Heart left ventricle (tissue), 16 donors: ENCODE measurements at regions not wholly inside any gene's neighbourhood (a gene's known extent, or its start where the extent isn't known, plus 50 kb on each side); places are given as distances from the start of the nearest gene placed in this dataset.

Experiments
- ATAC-seq, 4 donors: fragments of 200-7000 bp; cut with Tn5 transposase; one replicate each; pipeline ENCODE4 v1.9.1; 2020 to 2022; ENCODE audit warnings: moderate library complexity in 4 of 4, mild to moderate bottlenecking in 3 of 4, moderate number of reproducible peaks in 1 of 4
- DNase-seq, 5 donors: peaks; one replicate each; pipeline ENCODE4 v3.0.0-alpha.2; 2020
- H3K27ac ChIP-seq, 12 donors: fragments of 200-600 bp; sonication (generic) in 4 of 12; one replicate each; pipeline versions ENCODE4 v1.5.0 to v1.8.0; 2016 to 2022; ENCODE audit warnings: mild to moderate bottlenecking in 2 of 12
- H3K27me3 ChIP-seq, 9 donors: fragments of 200-600 bp; sonication (generic) in 2 of 9; one replicate each; pipeline versions ENCODE4 v1.5.1 to v1.8.0; 2016 to 2022; ENCODE audit warnings: mild to moderate bottlenecking in 3 of 9
- H3K36me3 ChIP-seq, 9 donors: fragments of 200-600 bp; sonication (generic) in 2 of 9; one replicate each; pipeline versions ENCODE4 v1.5.0 to v1.8.0; 2018 to 2022; ENCODE audit warnings: mild to moderate bottlenecking in 2 of 9
- H3K4me1 ChIP-seq, 12 donors: fragments of 200-600 bp; sonication (generic) in 4 of 12; one replicate each; pipeline versions ENCODE4 v1.5.0 to v1.8.0; 2016 to 2022; ENCODE audit warnings: mild to moderate bottlenecking in 3 of 12
- H3K4me3 ChIP-seq, 12 donors: fragments of 200-600 bp; sonication (generic) in 4 of 12; one replicate each; pipeline versions ENCODE4 v1.5.0 to v1.8.0; 2017 to 2022; ENCODE audit warnings: mild to moderate bottlenecking in 9 of 12, moderate library complexity in 4 of 12
- H3K9me3 ChIP-seq, 12 donors: fragments of 200-600 bp; sonication (generic) in 4 of 12; one replicate each; pipeline versions ENCODE4 v1.5.0 to v1.8.0; 2016 to 2022; ENCODE audit warnings: mild to moderate bottlenecking in 1 of 12
- CTCF ChIP-seq, 12 donors: fragments of 200-600 bp; sonication (generic) in 4 of 12; IDR thresholded peaks; one replicate each; pipeline versions ENCODE4 v1.5.0 to v1.8.0; 2018 to 2022; ENCODE audit warnings: antibody characterized with exemption in 12 of 12, mild to moderate bottlenecking in 5 of 12
- POLR2A ChIP-seq, 2 donors: fragments of 450-650 bp; IDR thresholded peaks; one replicate each; pipeline ENCODE4 v1.6.1; 2017; ENCODE audit warnings: antibody characterized with exemption in 2 of 2, mild to moderate bottlenecking in 2 of 2, moderate library complexity in 2 of 2
- WGBS, 4 donors: extraction: QIAGEN DNeasy Blood & Tissue Kit in 2 of 4; methylation state at CpG; one replicate each; pipeline versions ENCODE4 v1.1.5 to v1.1.7; 2013 to 2018; 5-methylcytosine and 5-hydroxymethylcytosine counted together
- intact Hi-C, 10 donors: fragments of 100-400 bp; cut with DNase I; formaldehyde crosslinking; loops; one replicate each; pipeline versions ENCODE4 v1.11.1 to v1.14.2; 2022
- donor health status: ischemic (EF 13 %, LVEDD 7.1; RV severe dilation, severe dysfunction).
- donor health status: healthy with polysubstance abuse.
- donor health status: DM: no; HTN: yes; CAD: no.
- donor health status: DM: no; HTN: no; CAD: no.
- donor health status: ischemic (EF 25% LVEDD 6.9; RV normal size, moderate dysfunction).
- donor health status: ischemic (EF 25% LVEDD 5.7; RV mildly dilated, moderate dysfunction).
- donor health status: healthy.
- donor health status: DM: yes; HTN: yes; CAD: no.
- donor health status: ischemic (EF 35%, LVEDD 5.7; RV mildly dilated, moderate dysfunction).
- donor health status: nonischemic (EF 11% LVEDD 7.7; RV severe dilation, severe dysfunction).
- donor health status: DM: yes; HTN: yes; CAD: no.
- donor health status: PGD.
- donor health status: ischemic (EF 29% LVEDD 5.4; RV normal size, mild dysfunction).
- donor health status: nonischemic (EF 23%, LVEDD 6.1; RV moderate dilation, normal function).

- 77 to 83% (median 80%) methylated on average over 1 of the region's 1 CpG for WGBS, 4 donors
- Histone ChIP-seq H3K4me1 (peaks cover 0 to 11% (median 0%) of the 10 kb centered on the region in 12 donors), H3K4me3 (no peak overlapping the region), H3K27me3 (peaks cover 0 to 7% (median 0%) of the 10 kb centered on the region in 9 donors), H3K9me3 (no peaks in the 10 kb centered on the region), H3K36me3 (no peaks in the 10 kb centered on the region), H3K27ac (no peak overlapping the region)
- DNase-seq (no peak), ATAC-seq (no peak)
- intact Hi-C loops = no loop called here
- TF ChIP-seq CTCF (IDR thresholded peaks at IDR 0.05) (no peak), POLR2A (IDR thresholded peaks at IDR 0.05) (no peak)
These were observed 95.7 kb downstream of the FASLG start for GRCh38 chr1:172754609-172755008.

- intact Hi-C loops = no loop called here
- WGBS, 4 donors = 84 to 94% (median 89%) methylated on average over 7 of the region's 7 CpGs
- Histone ChIP-seq H3K9me3 (no peaks in the 10 kb centered on the region), H3K27ac (no peak overlapping the region), H3K4me1 (peaks cover 0 to 11% (median 0%) of the 10 kb centered on the region in 12 donors), H3K36me3 (no peaks in the 10 kb centered on the region), H3K4me3 (no peak overlapping the region), H3K27me3 (peaks cover 0 to 7% (median 0%) of the 10 kb centered on the region in 9 donors)
- DNase-seq (no peak), ATAC-seq (no peak)
- TF ChIP-seq CTCF (IDR thresholded peaks at IDR 0.05) (no peak), POLR2A (IDR thresholded peaks at IDR 0.05) (no peak)
These were observed 96.2 kb downstream of the FASLG start for GRCh38 chr1:172755099-172755498.

DNA sequence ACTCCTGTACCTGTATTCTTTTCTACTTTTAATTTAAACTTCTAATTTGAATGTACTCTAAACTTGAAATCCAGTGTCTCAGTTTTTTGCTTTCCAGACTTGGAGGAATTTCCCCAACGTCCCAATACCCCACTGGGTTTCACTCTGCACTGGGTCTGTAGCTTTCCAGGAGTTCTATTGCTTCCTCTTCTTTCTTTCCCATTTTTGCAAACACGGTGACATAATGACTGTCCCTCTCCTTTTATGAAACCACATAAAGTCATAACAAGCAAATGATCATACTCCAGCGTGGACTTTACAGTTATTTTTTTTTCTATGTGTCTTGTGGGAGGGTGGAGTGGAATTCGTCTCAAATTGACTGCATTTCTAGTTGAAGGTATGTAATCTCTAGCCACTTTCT lies 97.1 kb downstream of the FASLG start:
- DNase-seq (no peak), ATAC-seq (no peak)
- H3K36me3 ChIP-seq = no peaks in the 10 kb centered on the region
- H3K4me1 ChIP-seq = peaks cover 0 to 11% (median 0%) of the 10 kb centered on the region in 12 donors
- H3K27ac ChIP-seq = no peak overlapping the region
- WGBS, 4 donors = 64 to 71% (median 66%) methylated on average over 4 of the region's 4 CpGs
- no peaks in the 10 kb centered on the region for H3K9me3 ChIP-seq
- no peak overlapping the region for H3K4me3 ChIP-seq
- intact Hi-C loops = no loop called here
- TF ChIP-seq POLR2A (IDR thresholded peaks at IDR 0.05) (no peak), CTCF (IDR thresholded peaks at IDR 0.05) (no peak)
- H3K27me3 ChIP-seq = peaks cover 0 to 7% (median 0%) of the 10 kb centered on the region in 9 donors

DNA sequence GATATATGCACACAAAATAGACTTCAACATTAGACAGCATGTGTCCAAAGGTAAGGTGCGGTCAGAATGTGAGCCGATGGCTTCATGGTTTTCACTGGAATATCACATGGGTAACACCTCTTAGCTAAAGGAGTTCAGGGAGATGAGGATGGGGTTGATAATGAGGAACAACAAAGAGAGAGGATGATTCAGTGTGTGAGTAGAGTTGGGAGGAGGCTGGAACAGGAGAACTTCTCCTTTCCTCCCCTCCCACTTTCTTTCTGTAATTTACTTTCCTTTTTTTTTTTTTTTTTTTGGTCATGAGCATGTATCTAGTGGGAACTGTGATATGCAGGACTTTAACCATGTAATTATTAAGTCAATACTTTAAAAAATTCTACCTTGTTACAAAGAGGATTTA lies 99.4 kb downstream of the FASLG start:
- Histone ChIP-seq H3K36me3 (no peaks in the 10 kb centered on the region), H3K9me3 (no peaks in the 10 kb centered on the region), H3K27me3 (peaks cover 0 to 7% (median 0%) of the 10 kb centered on the region in 9 donors), H3K27ac (no peak overlapping the region), H3K4me3 (no peak overlapping the region), H3K4me1 (peaks cover 0 to 11% (median 0%) of the 10 kb centered on the region in 12 donors)
- DNase-seq (no peak), ATAC-seq (no peak)
- intact Hi-C loops = no loop called here
- WGBS, 4 donors = 94 to 98% (median 96%) methylated on average over 2 of the region's 2 CpGs
- TF ChIP-seq POLR2A (IDR thresholded peaks at IDR 0.05) (no peak), CTCF (IDR thresholded peaks at IDR 0.05) (no peak)
